ENCODE measurements at regions not wholly inside any gene's neighbourhood (a gene's known extent, or its start where the extent isn't known, plus 50 kb on each side); places are given as distances from the start of the nearest gene placed in this dataset.

DNA sequence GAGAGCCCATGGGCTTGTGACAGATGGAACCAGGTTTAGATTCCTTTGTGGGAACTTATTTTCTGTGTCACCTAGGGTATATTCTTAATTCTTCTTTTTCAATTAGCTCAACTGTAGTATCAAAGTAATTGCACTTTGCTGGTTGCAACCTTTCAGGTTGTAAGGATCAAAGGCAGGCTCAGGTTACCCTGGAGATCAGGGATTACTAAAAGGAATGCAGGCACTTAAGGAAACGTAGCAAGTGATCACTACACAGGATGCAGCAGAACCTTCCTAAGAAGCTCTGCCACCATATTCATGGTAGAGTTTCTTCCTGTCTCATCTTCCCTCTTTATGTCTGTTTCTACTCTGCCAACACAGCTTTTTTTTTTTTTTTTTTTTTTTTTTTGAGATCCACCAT, 133.2 kb upstream of the JAG1 start:
- Histone ChIP-seq H3K27ac (no peak overlapping the region), H3K27me3 (no peaks in the 10 kb centered on the region), H3K4me1 (no peaks in the 10 kb centered on the region), H3K9me3 (no peaks in the 10 kb centered on the region), H3K36me3 (no peaks in the 10 kb centered on the region), H3K4me3 (no peak overlapping the region)
- no peak for DNase-seq
- TF ChIP-seq, protein P1, sequence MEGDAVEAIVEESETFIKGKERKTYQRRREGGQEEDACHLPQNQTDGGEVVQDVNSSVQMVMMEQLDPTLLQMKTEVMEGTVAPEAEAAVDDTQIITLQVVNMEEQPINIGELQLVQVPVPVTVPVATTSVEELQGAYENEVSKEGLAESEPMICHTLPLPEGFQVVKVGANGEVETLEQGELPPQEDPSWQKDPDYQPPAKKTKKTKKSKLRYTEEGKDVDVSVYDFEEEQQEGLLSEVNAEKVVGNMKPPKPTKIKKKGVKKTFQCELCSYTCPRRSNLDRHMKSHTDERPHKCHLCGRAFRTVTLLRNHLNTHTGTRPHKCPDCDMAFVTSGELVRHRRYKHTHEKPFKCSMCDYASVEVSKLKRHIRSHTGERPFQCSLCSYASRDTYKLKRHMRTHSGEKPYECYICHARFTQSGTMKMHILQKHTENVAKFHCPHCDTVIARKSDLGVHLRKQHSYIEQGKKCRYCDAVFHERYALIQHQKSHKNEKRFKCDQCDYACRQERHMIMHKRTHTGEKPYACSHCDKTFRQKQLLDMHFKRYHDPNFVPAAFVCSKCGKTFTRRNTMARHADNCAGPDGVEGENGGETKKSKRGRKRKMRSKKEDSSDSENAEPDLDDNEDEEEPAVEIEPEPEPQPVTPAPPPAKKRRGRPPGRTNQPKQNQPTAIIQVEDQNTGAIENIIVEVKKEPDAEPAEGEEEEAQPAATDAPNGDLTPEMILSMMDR (IDR thresholded peaks at IDR 0.05): no peak
- TF ChIP-seq POLR2A (IDR thresholded peaks at IDR 0.05): no peak

DNA sequence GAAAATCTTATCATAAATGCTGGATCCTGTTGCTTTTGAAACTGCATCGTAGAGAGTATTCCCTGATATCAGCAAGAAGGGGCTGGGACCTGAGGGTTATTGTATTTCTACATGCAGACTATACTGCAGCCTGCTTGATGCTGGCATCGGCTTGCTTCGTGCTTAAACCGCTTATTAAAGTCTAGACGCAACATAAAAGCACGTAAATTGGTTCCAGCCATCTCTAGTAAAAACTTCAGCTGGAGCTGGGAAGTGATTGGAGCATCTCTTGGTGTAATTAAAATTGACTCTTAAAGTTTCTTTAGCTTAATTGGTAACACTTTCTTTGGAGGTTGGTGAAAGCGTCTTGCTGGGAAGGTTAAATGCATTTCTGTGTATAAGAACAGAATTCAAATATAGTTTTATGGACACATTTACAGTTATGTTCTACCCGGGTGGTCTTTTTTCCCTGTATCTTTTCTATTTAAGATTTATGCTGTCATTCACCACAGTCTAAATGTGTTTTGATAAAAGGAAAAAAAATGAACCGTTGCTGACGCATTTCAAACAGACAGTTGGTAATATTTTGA, 139.0 kb upstream of the JAG1 start:
- H3K9me3 ChIP-seq: no peaks in the 10 kb centered on the region
- no peaks in the 10 kb centered on the region for H3K4me1 ChIP-seq
- TF ChIP-seq, protein P1 (IDR thresholded peaks at IDR 0.05): no peak
- no peak for TF ChIP-seq POLR2A (IDR thresholded peaks at IDR 0.05)
- no peaks in the 10 kb centered on the region for H3K27me3 ChIP-seq
- DNase-seq: no peak
- no peak overlapping the region for H3K4me3 ChIP-seq
- H3K27ac ChIP-seq: no peak overlapping the region
- no peaks in the 10 kb centered on the region for H3K36me3 ChIP-seq

DNA sequence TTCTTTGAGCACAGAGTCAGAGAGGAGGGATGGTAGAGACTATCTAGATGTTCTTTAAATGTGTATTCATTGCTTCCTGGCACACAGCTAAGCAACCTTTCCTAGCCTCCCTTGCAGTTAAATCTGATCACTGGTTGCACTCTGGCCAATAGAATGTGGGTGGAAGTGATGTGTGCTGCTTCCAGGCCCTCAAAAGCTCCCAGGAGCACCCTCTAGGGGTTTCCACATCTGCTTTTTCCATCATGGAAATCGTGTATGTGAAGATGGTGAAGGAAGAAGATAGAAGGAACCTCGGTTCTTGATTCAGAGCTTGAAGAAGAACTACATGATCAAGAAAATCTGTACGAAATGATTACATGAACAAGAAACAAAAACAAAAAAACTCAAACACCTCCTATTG, 149.8 kb upstream of the JAG1 start:
- no peak overlapping the region for H3K4me3 ChIP-seq
- no peak overlapping the region for H3K27ac ChIP-seq
- no peak for DNase-seq
- H3K36me3 ChIP-seq: no peaks in the 10 kb centered on the region
- H3K9me3 ChIP-seq: no peaks in the 10 kb centered on the region
- H3K4me1 ChIP-seq: no peaks in the 10 kb centered on the region
- H3K27me3 ChIP-seq: no peaks in the 10 kb centered on the region
- no peak for TF ChIP-seq POLR2A (IDR thresholded peaks at IDR 0.05)
- TF ChIP-seq, protein P1 (IDR thresholded peaks at IDR 0.05): no peak

DNA sequence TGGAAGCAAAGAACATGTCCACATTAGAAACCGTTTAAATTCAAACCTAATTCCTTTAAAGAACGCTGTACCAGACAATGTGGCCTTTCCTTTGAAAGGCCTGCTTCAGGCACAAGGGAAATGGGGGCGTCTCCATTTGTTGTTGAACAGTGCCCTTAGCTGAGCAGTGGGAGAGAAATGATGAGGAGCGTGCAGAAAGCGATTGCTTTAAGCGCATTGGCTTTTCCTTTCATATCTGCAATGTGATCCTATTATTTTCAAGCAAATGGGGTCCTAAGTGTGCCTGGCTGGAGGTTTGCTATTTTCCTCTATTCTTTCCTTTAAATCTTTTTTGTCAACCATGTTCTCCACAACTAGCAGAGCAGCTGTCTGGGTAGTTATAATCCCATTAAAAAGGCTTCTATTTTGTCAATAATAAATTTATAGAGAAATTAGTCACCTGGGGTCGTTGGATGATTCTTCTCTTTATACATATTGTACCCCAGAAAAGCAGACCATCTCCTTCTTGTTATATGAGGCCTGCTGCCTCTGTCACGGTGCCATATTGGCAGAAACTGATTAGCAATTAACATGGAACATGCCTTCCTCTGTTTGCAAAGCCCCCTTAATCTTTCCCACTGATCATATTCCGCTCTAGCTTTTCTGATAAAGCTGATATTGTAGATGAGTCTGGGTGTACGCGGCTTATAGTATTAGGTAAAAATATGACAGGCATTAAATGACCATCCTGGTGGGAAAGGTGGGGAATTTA, 151.1 kb upstream of the JAG1 start:
- no peak for TF ChIP-seq POLR2A (IDR thresholded peaks at IDR 0.05)
- TF ChIP-seq, protein P1 (IDR thresholded peaks at IDR 0.05): no peak
- H3K9me3 ChIP-seq: no peaks in the 10 kb centered on the region
- no peaks in the 10 kb centered on the region for H3K27me3 ChIP-seq
- no peaks in the 10 kb centered on the region for H3K4me1 ChIP-seq
- no peak overlapping the region for H3K4me3 ChIP-seq
- no peak overlapping the region for H3K27ac ChIP-seq
- H3K36me3 ChIP-seq: no peaks in the 10 kb centered on the region
- DNase-seq: no peak

DNA sequence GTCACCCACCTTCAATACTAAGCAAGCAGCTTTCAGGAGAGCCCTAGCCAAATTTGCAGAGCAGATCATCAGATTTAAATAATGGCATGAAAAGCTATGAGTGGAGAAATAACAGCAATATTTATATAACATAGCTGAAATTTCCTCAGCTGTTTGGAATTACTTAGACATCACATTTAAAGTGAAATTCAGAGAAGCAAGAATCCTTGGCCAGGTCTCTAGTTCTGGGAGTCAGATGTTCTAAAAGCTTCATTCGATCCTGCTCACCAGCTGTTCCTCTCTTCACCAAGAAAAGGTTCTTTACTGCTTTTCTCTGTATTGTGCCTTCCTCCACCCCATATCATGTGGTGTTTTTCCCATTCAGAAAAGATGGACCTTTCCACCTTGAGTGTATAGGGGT, 152.3 kb upstream of the JAG1 start:
- Histone ChIP-seq H3K9me3 (no peaks in the 10 kb centered on the region), H3K36me3 (no peaks in the 10 kb centered on the region), H3K27me3 (no peaks in the 10 kb centered on the region), H3K4me1 (no peaks in the 10 kb centered on the region), H3K4me3 (no peak overlapping the region), H3K27ac (no peak overlapping the region)
- TF ChIP-seq, protein P1 (IDR thresholded peaks at IDR 0.05): no peak
- no peak for TF ChIP-seq POLR2A (IDR thresholded peaks at IDR 0.05)
- DNase-seq: no peak

Data from Peyer's patch (tissue), 4 donors.